ENCODE measurements at regions not wholly inside any gene's neighbourhood (a gene's known extent, or its start where the extent isn't known, plus 50 kb on each side); places are given as distances from the start of the nearest gene placed in this dataset.
A peak's percentile ranks its signal among the peaks of the same experiment; 100 is the strongest.

- no peak for DNase-seq (ENCODE audit: low read depth in 1 of 2, low spot score in 1 of 2)
- TF ChIP-seq POLR2AphosphoS5 (IDR thresholded peaks at IDR 0.05; ENCODE audit: low read depth) (no peak), CTCF (IDR thresholded peaks at IDR 0.05; ENCODE audit: insufficient read depth, low read length) (no peak), SPI1 (IDR thresholded peaks at IDR 0.05; ENCODE audit: borderline replicate concordance, low read depth) (peak; percentile 44; the same call in 1 of the 2 replicates), REST (IDR thresholded peaks at IDR 0.05; ENCODE audit: insufficient replicate concordance, low read depth) (no peak), GABPA (IDR thresholded peaks at IDR 0.05; ENCODE audit: low read depth) (no peak)
- H3K4me3 ChIP-seq (replicated peaks; ENCODE audit: insufficient read depth, low read length), result no peak overlapping the region
These were observed 159.7 kb upstream of the FBXO11 start for GRCh38 chr2:48066000-48066399.

GRCh38 chr2:48069769-48070168 is 163.5 kb upstream of the FBXO11 start:
- H3K4me3 ChIP-seq (replicated peaks; ENCODE audit: insufficient read depth, low read length), result no peak overlapping the region
- H3K27ac ChIP-seq (replicated peaks), result no peak overlapping the region
- no peaks in the 10 kb centered on the region for H3K27me3 ChIP-seq (ENCODE audit: insufficient read depth, poor library complexity, severe bottlenecking)
- TF ChIP-seq GABPA (IDR thresholded peaks at IDR 0.05; ENCODE audit: low read depth) (no peak), POLR2AphosphoS5 (IDR thresholded peaks at IDR 0.05; ENCODE audit: low read depth) (no peak), REST (IDR thresholded peaks at IDR 0.05; ENCODE audit: insufficient replicate concordance, low read depth) (no peak), CTCF (IDR thresholded peaks at IDR 0.05; ENCODE audit: insufficient read depth, low read length) (no peak), SPI1 (IDR thresholded peaks at IDR 0.05; ENCODE audit: borderline replicate concordance, low read depth) (no peak)
- DNase-seq (ENCODE audit: low read depth in 1 of 2, low spot score in 1 of 2), result peak in 1 of 2 experiments; percentile 14

More at GRCh38 chr2:48066000-48066399, 159.7 kb upstream of the FBXO11 start:
- Histone ChIP-seq H3K27ac (replicated peaks) (no peak overlapping the region), H3K27me3 (ENCODE audit: insufficient read depth, poor library complexity, severe bottlenecking) (no peaks in the 10 kb centered on the region)

GRCh38 chr2:48070415-48070814 is 164.1 kb upstream of the FBXO11 start:
- no peaks in the 10 kb centered on the region for H3K27me3 ChIP-seq (ENCODE audit: insufficient read depth, poor library complexity, severe bottlenecking)
- H3K4me3 ChIP-seq (replicated peaks; ENCODE audit: insufficient read depth, low read length), result no peak overlapping the region
- no peak for DNase-seq (ENCODE audit: low read depth in 1 of 2, low spot score in 1 of 2)
- TF ChIP-seq POLR2AphosphoS5 (IDR thresholded peaks at IDR 0.05; ENCODE audit: low read depth) (no peak), GABPA (IDR thresholded peaks at IDR 0.05; ENCODE audit: low read depth) (no peak), SPI1 (IDR thresholded peaks at IDR 0.05; ENCODE audit: borderline replicate concordance, low read depth) (no peak), REST (IDR thresholded peaks at IDR 0.05; ENCODE audit: insufficient replicate concordance, low read depth) (no peak), CTCF (IDR thresholded peaks at IDR 0.05; ENCODE audit: insufficient read depth, low read length) (no peak)
- H3K27ac ChIP-seq (replicated peaks), result no peak overlapping the region
